ENCODE measurements at regions not wholly inside any gene's neighbourhood (a gene's known extent, or its start where the extent isn't known, plus 50 kb on each side); places are given as distances from the start of the nearest gene placed in this dataset.
A peak's percentile ranks its signal among the peaks of the same experiment; 100 is the strongest.

DNA sequence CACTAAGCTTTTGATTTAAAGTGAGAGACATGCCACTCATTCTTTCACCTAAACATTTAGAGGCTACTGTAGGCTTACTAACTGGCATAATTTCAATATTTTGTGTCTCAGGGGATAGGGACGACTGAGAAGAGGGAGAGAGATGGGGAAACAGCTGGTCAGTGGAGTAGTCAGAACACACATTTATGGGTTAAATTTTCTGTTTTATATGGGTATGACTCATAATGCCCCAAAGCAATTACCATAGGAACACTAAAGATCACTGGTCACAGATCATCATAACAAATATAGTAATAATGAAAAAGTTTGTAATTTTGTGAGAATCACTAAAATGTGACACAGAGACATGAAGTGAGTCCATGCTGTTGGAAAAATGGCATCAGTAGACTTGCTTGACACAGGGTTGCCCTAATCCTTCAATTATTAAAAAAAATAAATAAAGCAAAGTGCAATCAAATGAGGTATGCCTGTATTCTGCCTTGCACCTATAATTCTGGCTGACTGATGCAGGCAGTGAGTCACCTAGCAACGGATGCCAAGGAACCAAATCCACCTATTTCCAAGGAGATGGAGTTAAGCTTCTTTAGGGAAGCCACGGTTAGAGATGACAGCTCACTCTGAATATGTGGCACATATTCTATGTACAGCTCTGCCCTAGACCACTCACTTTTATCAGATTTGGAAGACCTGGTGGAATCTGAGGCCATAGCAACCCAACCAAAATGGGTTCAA lies 166.1 kb downstream of the MARCHF11 start:
- no peak overlapping the region for H3K4me3 ChIP-seq (ENCODE audit: low read depth in 1 of 5, low read length in 5 of 5)
- no peaks in the 10 kb centered on the region for H3K27me3 ChIP-seq (ENCODE audit: control insufficient read depth in 5 of 5, insufficient read depth in 4 of 5, low read length in 5 of 5)
- H3K9me3 ChIP-seq (ENCODE audit: control insufficient read depth in 5 of 5, low read length in 5 of 5): peaks cover 6 to 18% (median 15%) of the 10 kb centered on the region in 5 donors
- peaks cover 0 to 11% (median 2%) of the 10 kb centered on the region in 5 donors for H3K4me1 ChIP-seq (ENCODE audit: control insufficient read depth in 5 of 5, insufficient read depth in 5 of 5, low read length in 5 of 5)
- no peaks in the 10 kb centered on the region for H3K36me3 ChIP-seq (ENCODE audit: control insufficient read depth in 5 of 5, insufficient read depth in 5 of 5, low read length in 5 of 5)
- no peak overlapping the region for H3K9ac ChIP-seq (ENCODE audit: low read length in 5 of 5)
- H3K27ac ChIP-seq (ENCODE audit: low read depth, low read length): no peak overlapping the region

DNA sequence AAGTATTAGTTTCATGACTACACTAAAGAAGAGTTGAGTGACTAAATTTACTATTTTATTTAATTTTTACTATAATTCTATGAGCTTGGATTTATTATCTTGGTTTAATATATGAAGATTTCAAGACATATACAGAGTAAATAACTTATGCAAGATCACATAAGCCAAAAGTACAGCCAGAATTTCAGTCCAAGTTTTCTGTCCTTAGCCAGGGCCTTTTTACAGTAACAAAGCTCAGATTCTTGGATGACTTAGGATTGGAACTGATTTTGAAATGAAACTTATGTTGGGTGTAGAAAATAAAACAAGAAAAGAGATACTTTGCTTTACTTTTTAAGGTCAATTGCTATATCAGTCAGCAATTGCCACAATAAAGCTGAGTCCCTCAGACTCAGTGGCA lies 170.3 kb downstream of the MARCHF11 start:
- Histone ChIP-seq H3K36me3 (ENCODE audit: control insufficient read depth in 5 of 5, insufficient read depth in 5 of 5, low read length in 5 of 5) (no peaks in the 10 kb centered on the region), H3K27me3 (ENCODE audit: control insufficient read depth in 5 of 5, insufficient read depth in 4 of 5, low read length in 5 of 5) (no peaks in the 10 kb centered on the region), H3K4me3 (ENCODE audit: low read depth in 1 of 5, low read length in 5 of 5) (peak overlapping the region in 1 of 5 donors; percentile 9), H3K9ac (ENCODE audit: low read length in 5 of 5) (no peak overlapping the region), H3K27ac (ENCODE audit: low read depth, low read length) (no peak overlapping the region), H3K9me3 (ENCODE audit: control insufficient read depth in 5 of 5, low read length in 5 of 5) (peaks cover 6 to 13% (median 9%) of the 10 kb centered on the region in 5 donors), H3K4me1 (ENCODE audit: control insufficient read depth in 5 of 5, insufficient read depth in 5 of 5, low read length in 5 of 5) (no peaks in the 10 kb centered on the region)

DNA sequence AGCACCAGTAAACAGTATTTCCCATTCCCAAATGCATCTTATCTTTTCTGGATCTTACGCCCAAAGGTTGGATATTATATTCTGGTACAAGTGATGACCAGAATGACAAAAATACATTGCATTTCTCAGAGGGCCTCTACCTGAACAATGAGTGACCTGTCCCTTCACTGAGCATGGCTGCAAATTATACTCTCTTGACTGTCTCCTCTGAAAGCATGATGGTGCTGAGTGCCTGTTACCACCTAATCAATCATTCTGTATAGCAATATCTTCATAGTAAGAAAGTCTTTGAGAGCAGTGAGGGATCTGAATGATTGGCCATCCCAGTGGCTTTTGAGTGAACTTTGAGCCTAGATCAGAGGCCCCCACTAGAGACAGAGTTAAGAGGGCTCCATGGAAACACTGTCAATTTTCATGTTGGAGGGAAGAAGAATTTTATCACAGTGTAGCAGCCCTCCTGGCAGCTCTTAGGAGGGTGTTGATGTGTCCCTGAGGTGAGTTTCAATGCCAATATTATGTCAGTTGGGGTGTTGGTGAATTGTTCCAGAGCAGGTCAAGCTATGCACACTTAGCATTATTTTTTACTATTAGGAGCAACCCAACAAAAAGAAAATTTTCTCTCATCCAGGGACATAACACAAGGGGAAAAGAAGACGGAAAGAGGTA lies 171.7 kb downstream of the MARCHF11 start:
- H3K27ac ChIP-seq (ENCODE audit: low read depth, low read length): no peak overlapping the region
- H3K36me3 ChIP-seq (ENCODE audit: control insufficient read depth in 5 of 5, insufficient read depth in 5 of 5, low read length in 5 of 5): no peaks in the 10 kb centered on the region
- H3K9me3 ChIP-seq (ENCODE audit: control insufficient read depth in 5 of 5, low read length in 5 of 5): peaks cover 6 to 13% (median 9%) of the 10 kb centered on the region in 5 donors
- H3K27me3 ChIP-seq (ENCODE audit: control insufficient read depth in 5 of 5, insufficient read depth in 4 of 5, low read length in 5 of 5): no peaks in the 10 kb centered on the region
- H3K4me3 ChIP-seq (ENCODE audit: low read depth in 1 of 5, low read length in 5 of 5): no peak overlapping the region
- no peak overlapping the region for H3K9ac ChIP-seq (ENCODE audit: low read length in 5 of 5)
- H3K4me1 ChIP-seq (ENCODE audit: control insufficient read depth in 5 of 5, insufficient read depth in 5 of 5, low read length in 5 of 5): no peaks in the 10 kb centered on the region

- Histone ChIP-seq H3K9me3 (ENCODE audit: control insufficient read depth in 5 of 5, low read length in 5 of 5) (peaks cover 5 to 13% (median 9%) of the 10 kb centered on the region in 5 donors), H3K27me3 (ENCODE audit: control insufficient read depth in 5 of 5, insufficient read depth in 4 of 5, low read length in 5 of 5) (no peaks in the 10 kb centered on the region), H3K27ac (ENCODE audit: low read depth, low read length) (no peak overlapping the region), H3K36me3 (ENCODE audit: control insufficient read depth in 5 of 5, insufficient read depth in 5 of 5, low read length in 5 of 5) (no peaks in the 10 kb centered on the region), H3K4me3 (ENCODE audit: low read depth in 1 of 5, low read length in 5 of 5) (no peak overlapping the region), H3K9ac (ENCODE audit: low read length in 5 of 5) (no peak overlapping the region), H3K4me1 (ENCODE audit: control insufficient read depth in 5 of 5, insufficient read depth in 5 of 5, low read length in 5 of 5) (peaks cover 0 to 9% (median 2%) of the 10 kb centered on the region in 5 donors)
Measured at GRCh38 chr5:16005225-16005624, 174.4 kb downstream of the MARCHF11 start.

GRCh38 chr5:16000056-16000455 lies 179.5 kb downstream of the MARCHF11 start:
- H3K36me3 ChIP-seq (ENCODE audit: control insufficient read depth in 5 of 5, insufficient read depth in 5 of 5, low read length in 5 of 5): no peaks in the 10 kb centered on the region
- H3K27me3 ChIP-seq (ENCODE audit: control insufficient read depth in 5 of 5, insufficient read depth in 4 of 5, low read length in 5 of 5): no peaks in the 10 kb centered on the region
- H3K9me3 ChIP-seq (ENCODE audit: control insufficient read depth in 5 of 5, low read length in 5 of 5): peaks cover 0 to 3% (median 0%) of the 10 kb centered on the region in 5 donors
- peaks cover 0 to 12% (median 2%) of the 10 kb centered on the region in 5 donors for H3K4me1 ChIP-seq (ENCODE audit: control insufficient read depth in 5 of 5, insufficient read depth in 5 of 5, low read length in 5 of 5)
- no peak overlapping the region for H3K27ac ChIP-seq (ENCODE audit: low read depth, low read length)
- H3K9ac ChIP-seq (ENCODE audit: low read length in 5 of 5): no peak overlapping the region
- no peak overlapping the region for H3K4me3 ChIP-seq (ENCODE audit: low read depth in 1 of 5, low read length in 5 of 5)

- H3K27me3 ChIP-seq (ENCODE audit: control insufficient read depth in 5 of 5, insufficient read depth in 4 of 5, low read length in 5 of 5): no peaks in the 10 kb centered on the region
- peaks cover 9 to 14% (median 12%) of the 10 kb centered on the region in 5 donors for H3K9me3 ChIP-seq (ENCODE audit: control insufficient read depth in 5 of 5, low read length in 5 of 5)
- H3K27ac ChIP-seq (ENCODE audit: low read depth, low read length): no peak overlapping the region
- peaks cover 0 to 7% (median 3%) of the 10 kb centered on the region in 5 donors for H3K4me1 ChIP-seq (ENCODE audit: control insufficient read depth in 5 of 5, insufficient read depth in 5 of 5, low read length in 5 of 5)
- no peak overlapping the region for H3K9ac ChIP-seq (ENCODE audit: low read length in 5 of 5)
- no peak overlapping the region for H3K4me3 ChIP-seq (ENCODE audit: low read depth in 1 of 5, low read length in 5 of 5)
- no peaks in the 10 kb centered on the region for H3K36me3 ChIP-seq (ENCODE audit: control insufficient read depth in 5 of 5, insufficient read depth in 5 of 5, low read length in 5 of 5)
Measured at GRCh38 chr5:15995341-15996052, 184.1 kb downstream of the MARCHF11 start.

DNA sequence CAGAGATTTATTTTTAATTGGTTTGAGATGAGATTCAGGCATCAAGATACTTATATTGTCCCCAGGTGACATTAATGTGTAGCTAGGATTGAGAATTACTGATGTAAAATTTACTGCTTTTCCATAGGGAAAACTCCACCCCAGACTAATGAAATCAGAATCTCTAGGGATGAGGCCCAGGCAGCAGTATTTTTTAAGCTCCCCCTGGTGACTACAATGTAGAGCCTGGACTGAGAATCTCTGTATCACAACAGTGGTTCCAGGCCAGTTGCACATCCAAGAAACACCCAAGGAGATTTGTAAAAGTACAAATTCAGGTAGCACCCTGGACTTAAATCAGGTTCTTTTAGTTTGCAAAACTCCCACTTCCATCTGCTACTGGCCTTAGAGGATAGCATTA lies 185.7 kb downstream of the MARCHF11 start:
- Histone ChIP-seq H3K4me1 (ENCODE audit: control insufficient read depth in 5 of 5, insufficient read depth in 5 of 5, low read length in 5 of 5) (peaks cover 0 to 7% (median 0%) of the 10 kb centered on the region in 5 donors), H3K9ac (ENCODE audit: low read length in 5 of 5) (no peak overlapping the region), H3K9me3 (ENCODE audit: control insufficient read depth in 5 of 5, low read length in 5 of 5) (peaks cover 9 to 14% (median 13%) of the 10 kb centered on the region in 5 donors), H3K27me3 (ENCODE audit: control insufficient read depth in 5 of 5, insufficient read depth in 4 of 5, low read length in 5 of 5) (no peaks in the 10 kb centered on the region), H3K27ac (ENCODE audit: low read depth, low read length) (no peak overlapping the region), H3K36me3 (ENCODE audit: control insufficient read depth in 5 of 5, insufficient read depth in 5 of 5, low read length in 5 of 5) (no peaks in the 10 kb centered on the region), H3K4me3 (ENCODE audit: low read depth in 1 of 5, low read length in 5 of 5) (no peak overlapping the region)

GRCh38 chr5:15993334-15993733 lies 186.3 kb downstream of the MARCHF11 start:
- H3K4me1 ChIP-seq (ENCODE audit: control insufficient read depth in 5 of 5, insufficient read depth in 5 of 5, low read length in 5 of 5): peaks cover 0 to 7% (median 0%) of the 10 kb centered on the region in 5 donors
- no peak overlapping the region for H3K27ac ChIP-seq (ENCODE audit: low read depth, low read length)
- H3K4me3 ChIP-seq (ENCODE audit: low read depth in 1 of 5, low read length in 5 of 5): no peak overlapping the region
- no peak overlapping the region for H3K9ac ChIP-seq (ENCODE audit: low read length in 5 of 5)
- no peaks in the 10 kb centered on the region for H3K36me3 ChIP-seq (ENCODE audit: control insufficient read depth in 5 of 5, insufficient read depth in 5 of 5, low read length in 5 of 5)
- H3K9me3 ChIP-seq (ENCODE audit: control insufficient read depth in 5 of 5, low read length in 5 of 5): peaks cover 9 to 14% (median 13%) of the 10 kb centered on the region in 5 donors
- no peaks in the 10 kb centered on the region for H3K27me3 ChIP-seq (ENCODE audit: control insufficient read depth in 5 of 5, insufficient read depth in 4 of 5, low read length in 5 of 5)

GRCh38 chr5:15992918-15993317 lies 186.7 kb downstream of the MARCHF11 start:
- no peaks in the 10 kb centered on the region for H3K36me3 ChIP-seq (ENCODE audit: control insufficient read depth in 5 of 5, insufficient read depth in 5 of 5, low read length in 5 of 5)
- H3K27me3 ChIP-seq (ENCODE audit: control insufficient read depth in 5 of 5, insufficient read depth in 4 of 5, low read length in 5 of 5): no peaks in the 10 kb centered on the region
- H3K4me1 ChIP-seq (ENCODE audit: control insufficient read depth in 5 of 5, insufficient read depth in 5 of 5, low read length in 5 of 5): peaks cover 0 to 7% (median 0%) of the 10 kb centered on the region in 5 donors
- H3K4me3 ChIP-seq (ENCODE audit: low read depth in 1 of 5, low read length in 5 of 5): no peak overlapping the region
- H3K9me3 ChIP-seq (ENCODE audit: control insufficient read depth in 5 of 5, low read length in 5 of 5): peaks cover 9 to 14% (median 13%) of the 10 kb centered on the region in 5 donors
- no peak overlapping the region for H3K9ac ChIP-seq (ENCODE audit: low read length in 5 of 5)
- H3K27ac ChIP-seq (ENCODE audit: low read depth, low read length): no peak overlapping the region

DNA sequence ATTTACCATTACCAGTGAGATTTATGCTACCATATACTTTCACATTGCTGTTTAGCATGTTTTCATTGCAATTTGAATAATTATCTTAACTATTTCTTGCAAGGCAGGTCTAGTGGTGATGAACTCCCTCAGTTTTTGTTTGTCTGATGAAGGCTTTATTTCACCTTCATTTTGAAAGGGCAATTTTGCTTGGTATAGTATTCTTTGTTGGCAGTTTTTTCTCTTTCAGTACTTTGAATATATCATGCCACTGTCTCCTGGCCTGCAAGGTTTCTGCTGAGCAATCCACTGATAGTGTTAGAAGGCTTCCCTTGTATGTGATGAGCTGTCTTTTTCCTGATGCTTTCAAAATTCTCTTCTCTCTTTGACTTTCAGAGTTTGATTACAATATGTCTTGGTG lies 188.0 kb downstream of the MARCHF11 start:
- Histone ChIP-seq H3K4me3 (ENCODE audit: low read depth in 1 of 5, low read length in 5 of 5) (no peak overlapping the region), H3K9me3 (ENCODE audit: control insufficient read depth in 5 of 5, low read length in 5 of 5) (peaks cover 9 to 14% (median 13%) of the 10 kb centered on the region in 5 donors), H3K4me1 (ENCODE audit: control insufficient read depth in 5 of 5, insufficient read depth in 5 of 5, low read length in 5 of 5) (peaks cover 0 to 7% (median 0%) of the 10 kb centered on the region in 5 donors), H3K36me3 (ENCODE audit: control insufficient read depth in 5 of 5, insufficient read depth in 5 of 5, low read length in 5 of 5) (no peaks in the 10 kb centered on the region), H3K9ac (ENCODE audit: low read length in 5 of 5) (no peak overlapping the region), H3K27ac (ENCODE audit: low read depth, low read length) (no peak overlapping the region), H3K27me3 (ENCODE audit: control insufficient read depth in 5 of 5, insufficient read depth in 4 of 5, low read length in 5 of 5) (no peaks in the 10 kb centered on the region)

All from subcutaneous abdominal adipose tissue (tissue), 5 donors.